A673 (cell line): ENCODE measurements at regions not wholly inside any gene's neighbourhood (a gene's known extent, or its start where the extent isn't known, plus 50 kb on each side); places are given as distances from the start of the nearest gene placed in this dataset.

Source experiments
- BruUV-seq: library from RNA; stranded (reverse); fragments of 400-500 nt; replicated peaks from 2 replicates; lab custom pipeline; 2021; lab: Mats Ljungman, UMichigan
- CTCF ChIA-PET: fragments of 300-600 bp; sonication (Branson Sonifier 250); formaldehyde crosslinking; loops from one replicate; lab custom pipeline; 2022; ENCODE audit warnings: antibody characterized with exemption; lab: Charles Lee
- POLR2A ChIA-PET: fragments of 300-600 bp; sonication (Branson Sonifier 250); formaldehyde crosslinking; loops from one replicate; lab custom pipeline; 2022; ENCODE audit warnings: antibody characterized with exemption; ENCODE audit not compliant: low non-redundant PET; lab: Charles Lee
- DNase-seq: peaks from one replicate; pipeline ENCODE4 v3.0.0-alpha.2; 2015; ENCODE audit warnings: low spot score
- H3K27ac ChIP-seq: fragments of 200-600 bp; sonication (generic); 2 replicates; pipeline ENCODE4 v1.5.1; 2016; ENCODE audit warnings: mixed run types, low read depth, mild to moderate bottlenecking, mixed read lengths, antibody characterized with exemption, low read length; ENCODE audit not compliant: poor library complexity, severe bottlenecking
- H3K27me3 ChIP-seq: fragments of 200-600 bp; sonication (generic); replicated peaks from 2 replicates; pipeline ENCODE4 v1.6.1; 2017; ENCODE audit warnings: mixed run types, low read depth, mild to moderate bottlenecking, mixed read lengths, antibody characterized with exemption, low read length; ENCODE audit not compliant: insufficient read depth, poor library complexity
- H3K36me3 ChIP-seq: fragments of 200-600 bp; sonication (generic); 2 replicates; pipeline ENCODE4 v1.6.1; 2016; ENCODE audit warnings: mixed run types, mild to moderate bottlenecking, mixed read lengths, antibody characterized with exemption, low read length; ENCODE audit not compliant: insufficient read depth, poor library complexity, severe bottlenecking
- H3K4me1 ChIP-seq: fragments of 200-600 bp; sonication (generic); 2 replicates; pipeline ENCODE4 v1.6.1; 2017; ENCODE audit warnings: mixed run types, mild to moderate bottlenecking, mixed read lengths, antibody characterized with exemption, low read length; ENCODE audit not compliant: insufficient read depth, poor library complexity, severe bottlenecking
- H3K4me3 ChIP-seq: fragments of 200-600 bp; sonication (generic); 2 replicates; pipeline ENCODE4 v1.5.1; 2016; ENCODE audit warnings: low read depth, mixed run types, mild to moderate bottlenecking, mixed read lengths, low read length; ENCODE audit not compliant: poor library complexity, severe bottlenecking
- H3K9me3 ChIP-seq: fragments of 200-600 bp; sonication (generic); 2 replicates; pipeline ENCODE4 v1.6.1; 2016; ENCODE audit warnings: mixed run types, low read depth, mild to moderate bottlenecking, mixed read lengths, antibody characterized with exemption, low read length; ENCODE audit not compliant: poor library complexity, severe bottlenecking
- CTCF ChIP-seq: fragments of 300-800, 200-600 bp; sonication (generic); conservative IDR thresholded peaks from 2 replicates; pipeline ENCODE4 v1.5.1; 2017; ENCODE audit warnings: low read depth, mild to moderate bottlenecking, antibody characterized with exemption, low read length, moderate library complexity, mixed read lengths
- EZH2 ChIP-seq: fragments of 200-600 bp; sonication (generic); IDR thresholded peaks from 2 replicates; pipeline ENCODE4 v1.6.1; 2017; ENCODE audit warnings: borderline replicate concordance, low read depth, mild to moderate bottlenecking, mixed read lengths, antibody characterized with exemption, low read length; ENCODE audit not compliant: poor library complexity, severe bottlenecking
- intact Hi-C: fragments of 100-400 bp; cut with micrococcal nuclease; formaldehyde crosslinking; loops from one replicate; pipeline ENCODE4 v1.10.0; 2022; ENCODE audit not compliant: unreplicated experiment

DNA sequence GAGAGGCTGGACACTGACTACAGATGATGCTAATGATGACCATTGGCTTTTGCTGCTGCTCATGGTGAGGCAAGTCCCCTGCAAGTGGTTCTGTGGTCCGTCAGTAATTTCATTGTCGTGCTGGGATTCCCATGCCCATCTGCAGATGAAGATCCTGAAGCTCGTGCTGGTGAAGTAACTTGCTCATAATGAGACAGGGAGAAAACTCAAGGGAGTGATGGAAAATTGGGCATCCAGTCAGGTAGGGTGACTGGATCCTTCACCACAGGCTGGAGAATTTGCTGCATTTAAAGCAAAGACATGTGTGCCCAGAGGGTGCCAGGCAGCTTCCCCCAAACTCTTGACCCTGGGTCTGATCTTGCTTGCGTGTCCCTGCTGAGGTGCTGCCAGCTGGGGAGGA is 125.6 kb downstream of the TSN start:
- BruUV-seq: no TSS peak
- CTCF ChIA-PET: no interaction called here
- intact Hi-C loops: no loop called here

GRCh38 chr2:121881950-121882349 is 126.5 kb downstream of the TSN start:
- no TSS peak for BruUV-seq
- no peak for DNase-seq
- CTCF ChIA-PET: no interaction called here

More for the DNA sequence above, 125.6 kb downstream of the TSN start:
- no peak overlapping the region for H3K27ac ChIP-seq
- DNase-seq: no peak
- H3K27me3 ChIP-seq: no peaks in the 10 kb centered on the region
- H3K4me3 ChIP-seq: no peak overlapping the region
- no peaks in the 10 kb centered on the region for H3K4me1 ChIP-seq
- no peaks in the 10 kb centered on the region for H3K9me3 ChIP-seq
- POLR2A ChIA-PET: no interaction called here
- TF ChIP-seq CTCF (no peak), EZH2 (no peak)
- H3K36me3 ChIP-seq: no peaks in the 10 kb centered on the region

GRCh38 chr2:121884078-121884477 is 128.6 kb downstream of the TSN start:
- Histone ChIP-seq H3K27me3 (no peaks in the 10 kb centered on the region), H3K9me3 (no peaks in the 10 kb centered on the region), H3K27ac (no peak overlapping the region), H3K4me1 (no peaks in the 10 kb centered on the region), H3K36me3 (no peaks in the 10 kb centered on the region), H3K4me3 (no peak overlapping the region)
- no TSS peak for BruUV-seq
- ChIA-PET CTCF (no interaction called here), POLR2A (no interaction called here)
- intact Hi-C loops: no loop called here
- no peak for DNase-seq
- TF ChIP-seq CTCF (no peak), EZH2 (no peak)

More at GRCh38 chr2:121881950-121882349, 126.5 kb downstream of the TSN start:
- TF ChIP-seq CTCF (no peak), EZH2 (no peak)
- Histone ChIP-seq H3K36me3 (no peaks in the 10 kb centered on the region), H3K9me3 (no peaks in the 10 kb centered on the region), H3K27ac (no peak overlapping the region), H3K27me3 (no peaks in the 10 kb centered on the region), H3K4me3 (no peak overlapping the region), H3K4me1 (no peaks in the 10 kb centered on the region)
- intact Hi-C loops: no loop called here
- POLR2A ChIA-PET: no interaction called here
